Activated CD4-positive, alpha-beta T cell treated with anti-CD3 and anti-CD28 coated beads for 48 hours (primary cell): ENCODE measurements at regions not wholly inside any gene's neighbourhood (a gene's known extent, or its start where the extent isn't known, plus 50 kb on each side); places are given as distances from the start of the nearest gene placed in this dataset.

ENCODE experiments used
- DNase-seq: peaks from one replicate; pipeline ENCODE4 v3.0.0-alpha.2; 2020

GRCh38 chr14:105836160-105836559 is 309.8 kb downstream of the TMEM121 start:
- no peak for DNase-seq

DNA sequence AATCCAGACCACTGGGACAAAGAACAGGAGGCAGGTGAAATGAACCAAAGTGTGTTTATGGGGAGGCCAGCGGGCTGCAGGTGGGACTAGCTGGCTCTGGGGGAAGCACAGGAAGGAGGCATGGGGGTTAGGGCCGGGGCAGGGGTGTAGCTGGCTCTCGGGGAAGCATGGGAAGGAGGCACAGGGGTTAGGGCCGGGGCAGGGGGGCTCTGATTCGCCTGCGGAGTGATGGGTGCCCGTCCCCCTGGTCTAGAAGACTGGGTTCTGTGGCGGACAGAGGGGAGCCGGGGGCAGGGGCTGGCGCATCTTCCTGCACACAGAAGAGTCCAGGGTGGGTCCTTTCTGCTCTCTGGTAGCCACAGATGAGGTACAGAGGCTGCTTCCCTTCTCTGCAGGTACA is 310.3 kb downstream of the TMEM121 start:
- no peak for DNase-seq

DNA sequence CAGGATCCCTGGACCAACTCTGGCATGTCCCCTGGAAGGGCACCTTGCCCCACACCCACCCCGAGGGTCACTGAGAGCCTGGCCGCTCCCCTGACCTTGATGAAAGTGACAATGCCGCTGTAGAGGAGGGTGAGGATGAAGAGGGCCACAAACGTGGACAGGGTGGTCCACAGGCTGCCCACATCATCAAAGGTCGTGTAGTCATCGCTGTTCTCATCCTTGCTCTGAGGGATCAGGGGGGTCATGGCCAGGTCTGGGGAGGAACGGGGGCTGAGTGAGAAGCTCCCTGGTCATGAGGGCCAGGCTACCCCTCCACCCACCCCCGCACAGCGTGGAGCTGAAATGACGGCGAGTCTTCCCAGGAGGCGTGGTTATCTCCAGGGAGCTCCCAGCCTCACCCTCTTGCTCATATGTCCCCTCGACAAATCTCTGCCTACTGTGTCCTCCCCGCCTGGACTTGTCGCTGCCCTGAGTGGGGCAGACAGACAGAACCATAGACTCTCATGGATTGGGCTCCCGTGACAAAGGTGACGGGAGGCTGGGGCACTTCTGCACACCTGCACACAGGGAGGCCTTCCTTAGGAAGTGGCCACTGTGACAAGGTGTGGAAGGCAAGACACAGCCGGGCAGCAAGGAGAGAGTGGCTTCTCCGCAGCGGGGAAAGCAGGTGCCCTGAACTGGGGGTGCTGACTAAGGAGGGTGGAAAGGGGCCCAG is 311.1 kb downstream of the TMEM121 start:
- no peak for DNase-seq

DNA sequence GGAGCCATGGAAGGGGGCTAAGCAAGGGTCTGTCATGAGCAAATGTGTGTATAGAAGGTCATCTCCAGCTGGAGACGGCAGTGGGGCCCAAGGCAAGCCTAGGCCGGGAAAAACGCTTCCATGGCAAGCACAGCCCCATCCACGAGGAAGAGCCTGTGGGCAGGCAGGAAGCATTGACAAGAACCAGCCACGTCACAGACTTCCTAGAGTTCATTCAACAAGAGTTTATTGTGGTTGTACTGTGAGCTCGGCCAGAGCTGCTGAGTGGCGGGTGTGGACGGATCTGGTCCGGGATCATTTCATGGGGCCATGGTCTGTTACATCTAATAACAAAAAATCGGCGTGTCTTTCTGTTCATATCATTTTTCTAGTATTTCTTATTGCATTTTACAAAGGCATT is 311.7 kb downstream of the TMEM121 start:
- DNase-seq, result no peak

DNA sequence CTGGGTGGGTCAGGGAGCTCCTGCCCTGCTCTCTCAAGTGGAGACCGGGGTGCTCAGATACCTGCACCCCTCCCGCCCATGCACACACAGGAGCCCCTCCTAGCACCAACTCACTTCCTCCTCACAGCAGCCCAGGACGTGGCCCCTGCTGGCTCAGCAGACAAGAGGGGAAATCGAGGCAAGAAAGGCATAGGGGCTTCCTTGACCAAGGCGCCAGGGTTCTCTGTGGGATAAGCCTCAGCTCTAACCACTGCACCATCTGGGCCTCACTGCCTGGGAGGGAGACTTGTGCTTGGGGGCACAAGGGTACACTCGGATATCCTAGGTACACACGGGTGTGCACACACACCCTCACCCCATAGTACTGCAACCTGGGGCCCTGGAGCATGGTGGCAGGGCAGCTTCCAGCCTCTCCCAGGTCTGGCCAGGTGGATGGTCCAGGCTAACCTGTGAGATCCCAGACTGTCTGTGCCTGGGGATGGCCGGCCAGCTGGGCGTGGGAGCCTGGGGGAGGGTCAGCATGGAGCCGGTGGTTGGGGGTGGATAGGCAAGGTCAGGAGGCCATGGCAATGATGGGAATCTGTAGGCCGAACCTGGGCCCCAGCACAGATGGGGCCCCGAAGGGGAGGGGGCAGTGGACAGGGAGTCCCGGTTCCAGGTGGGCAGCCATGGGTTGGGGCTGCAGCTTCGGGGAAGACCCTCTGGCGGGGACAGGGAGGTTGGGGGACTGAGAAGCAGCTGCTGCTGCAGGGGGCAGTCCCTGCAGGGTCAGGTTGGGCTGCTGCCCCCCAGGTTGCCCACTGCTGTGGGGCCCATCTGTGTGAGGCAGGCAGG is 312.4 kb downstream of the TMEM121 start:
- no peak for DNase-seq

- DNase-seq, result no peak
Observed at GRCh38 chr14:105839425-105840265, 313.3 kb downstream of the TMEM121 start.

GRCh38 chr14:105840266-105841021 is 314.1 kb downstream of the TMEM121 start:
- DNase-seq, result no peak

DNA sequence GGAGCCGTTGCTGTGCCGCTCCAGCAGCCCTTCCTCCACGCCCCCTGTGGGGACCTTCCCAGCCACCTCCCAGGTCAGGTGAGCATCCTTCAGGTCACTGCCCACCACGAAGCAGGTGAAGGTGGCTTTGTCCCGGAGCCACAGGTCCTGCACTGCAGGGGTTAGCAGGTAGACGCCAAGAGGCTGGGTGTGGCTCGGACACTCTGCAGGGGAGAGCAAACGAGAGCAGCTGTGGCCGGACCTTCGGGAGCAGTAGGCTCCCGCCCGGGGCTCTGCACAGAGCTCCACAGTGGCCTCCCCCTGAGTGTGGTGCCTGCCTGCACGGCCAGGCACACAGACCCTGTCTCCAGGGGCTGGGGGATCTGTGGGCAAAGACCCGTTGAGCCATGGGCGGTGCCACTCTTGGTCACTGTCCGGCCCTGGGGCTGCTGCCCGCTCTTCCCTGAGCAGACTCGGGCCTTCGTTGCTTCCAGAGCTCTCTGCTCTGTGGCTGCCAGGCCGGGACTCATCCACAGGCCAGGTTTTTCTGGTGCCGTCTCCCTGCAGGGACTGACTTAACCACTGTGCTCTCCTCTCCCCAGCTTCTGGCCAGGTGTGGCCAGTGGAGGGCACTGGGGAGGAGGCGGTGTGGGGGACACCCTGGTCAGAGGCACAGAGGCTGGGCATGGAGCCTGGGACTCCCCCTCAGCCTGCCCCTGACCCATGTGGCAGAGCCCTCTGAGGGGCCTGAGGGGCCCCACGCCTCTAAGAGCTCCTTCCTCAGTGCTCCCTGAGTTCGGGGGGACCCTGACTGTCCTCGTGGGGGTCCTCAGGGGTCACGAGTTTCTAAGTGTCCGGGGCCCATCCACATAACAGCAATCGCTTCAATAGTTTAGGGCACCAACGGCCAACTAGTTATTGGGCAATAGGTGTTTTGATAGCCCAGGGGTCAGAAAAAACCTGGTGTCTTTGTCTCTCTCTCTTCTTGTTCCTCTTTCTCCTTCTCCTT is 314.9 kb downstream of the TMEM121 start:
- DNase-seq, result peak; percentile 1

DNA sequence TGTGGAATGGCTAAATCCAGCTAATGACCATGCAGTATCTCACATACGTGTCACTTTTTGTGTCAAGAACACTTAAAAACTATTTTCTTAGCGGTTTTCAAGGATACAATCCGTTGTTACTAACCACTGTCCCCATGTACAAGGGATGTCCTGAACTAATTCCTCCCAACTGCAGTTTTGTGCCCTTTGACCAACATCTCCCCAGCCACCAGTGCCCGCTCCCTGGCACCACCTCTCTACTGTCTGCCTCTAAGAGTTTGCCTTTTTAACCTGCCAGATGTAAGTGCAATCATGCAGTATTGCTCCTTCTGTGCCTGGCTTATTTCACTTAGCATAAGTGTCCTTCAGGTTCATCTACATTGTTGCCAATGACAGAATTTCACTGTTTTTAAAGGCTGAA is 315.7 kb downstream of the TMEM121 start:
- no peak for DNase-seq

- no peak for DNase-seq
Observed at GRCh38 chr14:105843444-105844046, 317.2 kb downstream of the TMEM121 start.

DNA sequence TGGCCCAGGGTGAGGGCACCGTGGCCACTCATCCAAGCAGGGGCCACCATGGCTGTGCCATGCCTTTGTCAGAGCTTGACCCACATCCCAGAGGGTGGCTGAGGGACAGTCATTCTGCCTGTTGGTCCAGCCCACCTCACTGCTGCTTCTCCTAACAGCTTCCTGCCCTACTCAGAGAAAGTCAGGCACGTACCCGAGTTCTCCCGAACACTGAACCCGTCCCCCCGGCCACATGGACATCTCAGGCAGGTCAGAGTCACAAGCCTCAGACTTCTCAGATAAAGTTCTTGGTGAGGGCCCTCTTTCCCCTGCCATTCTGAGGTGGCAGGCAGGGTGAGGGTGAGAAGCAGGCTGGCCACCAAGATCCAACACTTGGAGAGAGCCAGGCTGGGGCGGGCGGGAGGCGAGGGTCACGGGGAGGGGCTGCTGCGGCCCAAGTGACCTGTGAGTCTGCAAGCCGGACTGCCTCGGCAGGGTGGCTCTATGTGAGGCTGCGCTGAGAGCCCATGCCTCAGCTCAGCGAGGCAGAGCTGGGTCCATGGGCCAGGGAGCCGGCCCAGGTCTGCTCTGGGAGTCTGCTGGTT is 317.8 kb downstream of the TMEM121 start:
- DNase-seq, result no peak

- no peak for DNase-seq
Observed at GRCh38 chr14:105844810-105845724, 318.7 kb downstream of the TMEM121 start.

DNA sequence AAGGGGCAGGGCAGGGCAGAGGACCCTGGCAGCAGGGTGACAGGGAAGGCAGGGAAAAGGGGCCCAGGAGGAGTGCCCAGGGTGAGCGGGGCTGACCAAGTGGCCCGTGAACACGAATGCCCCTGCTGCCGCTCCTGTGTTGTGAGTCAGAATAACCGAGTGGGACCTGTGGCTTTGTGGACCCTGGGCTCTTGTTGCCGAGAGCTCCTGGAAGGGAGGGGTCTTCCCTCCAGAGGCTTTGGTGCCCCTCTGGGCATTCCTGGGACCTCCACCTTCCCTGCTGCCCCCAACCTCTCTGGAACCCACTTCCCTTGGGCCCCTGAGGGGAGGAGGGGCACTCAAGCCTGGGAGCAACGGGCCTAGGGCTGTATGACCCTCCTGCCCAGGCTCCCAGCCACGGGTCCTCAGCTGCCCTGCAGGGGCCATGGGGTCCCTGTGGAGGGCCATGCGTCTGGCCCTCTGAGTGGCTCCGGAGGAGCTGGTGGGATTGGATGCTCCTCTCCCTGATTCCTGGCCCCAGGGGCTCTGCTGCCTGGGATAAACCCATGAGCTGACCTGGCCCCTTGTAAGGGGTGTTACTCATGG is 319.4 kb downstream of the TMEM121 start:
- DNase-seq, result no peak

GRCh38 chr14:105846312-105846711 is 319.9 kb downstream of the TMEM121 start:
- no peak for DNase-seq

DNA sequence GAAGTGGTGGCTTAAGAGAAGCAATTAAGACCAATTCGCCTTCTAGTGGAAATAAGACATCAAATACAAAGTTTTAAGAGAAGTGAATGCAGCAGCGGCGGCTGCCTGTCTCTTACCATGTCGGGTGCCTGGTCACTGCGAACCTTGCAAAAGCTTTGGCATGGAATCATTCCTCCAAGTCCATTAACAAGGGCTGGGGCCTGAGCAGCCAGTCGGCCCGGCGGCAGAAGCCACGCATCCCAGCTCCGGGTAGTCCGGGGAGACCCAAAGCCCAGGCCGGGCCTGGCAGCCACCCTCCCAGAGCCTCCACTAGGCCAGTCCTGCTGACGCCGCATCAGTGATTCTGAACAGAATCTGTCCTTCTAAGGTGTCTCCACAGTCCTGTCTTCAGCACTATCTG is 321.0 kb downstream of the TMEM121 start:
- no peak for DNase-seq

DNA sequence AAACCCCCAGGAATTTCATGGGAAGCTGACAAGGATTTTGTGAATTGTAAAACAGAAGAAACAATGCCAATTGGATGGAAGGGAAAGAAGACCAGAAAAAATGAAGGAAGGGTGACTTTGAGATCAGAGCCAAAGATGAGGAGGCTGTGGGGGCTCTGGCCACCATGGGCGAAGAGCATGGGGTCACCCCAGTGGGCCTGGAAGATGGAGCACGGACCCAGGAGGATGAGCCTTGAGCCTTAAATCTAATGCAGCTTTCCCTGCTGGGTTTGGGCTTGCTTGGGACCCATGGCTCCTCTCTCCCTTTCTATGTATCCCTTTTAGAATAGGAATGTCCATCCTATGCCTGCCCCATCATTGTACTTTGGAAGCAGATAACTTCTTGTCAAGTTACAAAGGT is 322.2 kb downstream of the TMEM121 start:
- no peak for DNase-seq

DNA sequence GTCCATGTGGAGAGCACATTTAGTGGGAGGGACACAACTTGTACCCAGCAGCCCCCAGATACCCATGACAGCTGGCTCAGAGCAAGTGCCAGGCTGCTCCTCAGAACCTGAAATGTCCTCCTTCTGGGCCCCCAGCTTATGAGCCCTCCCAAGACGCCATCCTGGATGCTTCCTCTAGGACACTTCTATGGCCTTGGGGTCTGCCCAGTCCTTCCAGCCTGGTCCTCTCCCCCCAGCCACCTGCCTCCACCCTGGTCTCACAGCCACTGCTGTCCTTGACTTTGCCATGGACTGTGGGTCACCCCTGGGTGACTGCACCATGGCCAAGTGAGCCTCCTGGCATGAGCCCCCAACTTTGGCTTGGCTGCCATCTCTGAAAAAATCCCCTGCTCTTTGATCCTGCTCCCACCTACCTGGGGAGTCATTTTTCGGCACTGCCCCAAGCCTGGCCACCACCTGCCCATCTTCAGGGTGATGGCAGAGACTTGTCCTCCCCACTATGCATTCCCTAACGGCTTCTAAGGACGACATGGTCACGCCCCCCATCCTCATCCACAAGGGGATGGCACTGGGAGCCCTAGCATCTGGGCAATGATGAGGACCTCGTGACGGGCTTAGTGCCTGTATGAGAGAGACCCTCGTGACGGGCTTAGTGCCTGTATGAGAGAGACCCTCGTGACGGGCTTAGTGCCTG is 323.7 kb downstream of the TMEM121 start:
- DNase-seq, result no peak

DNA sequence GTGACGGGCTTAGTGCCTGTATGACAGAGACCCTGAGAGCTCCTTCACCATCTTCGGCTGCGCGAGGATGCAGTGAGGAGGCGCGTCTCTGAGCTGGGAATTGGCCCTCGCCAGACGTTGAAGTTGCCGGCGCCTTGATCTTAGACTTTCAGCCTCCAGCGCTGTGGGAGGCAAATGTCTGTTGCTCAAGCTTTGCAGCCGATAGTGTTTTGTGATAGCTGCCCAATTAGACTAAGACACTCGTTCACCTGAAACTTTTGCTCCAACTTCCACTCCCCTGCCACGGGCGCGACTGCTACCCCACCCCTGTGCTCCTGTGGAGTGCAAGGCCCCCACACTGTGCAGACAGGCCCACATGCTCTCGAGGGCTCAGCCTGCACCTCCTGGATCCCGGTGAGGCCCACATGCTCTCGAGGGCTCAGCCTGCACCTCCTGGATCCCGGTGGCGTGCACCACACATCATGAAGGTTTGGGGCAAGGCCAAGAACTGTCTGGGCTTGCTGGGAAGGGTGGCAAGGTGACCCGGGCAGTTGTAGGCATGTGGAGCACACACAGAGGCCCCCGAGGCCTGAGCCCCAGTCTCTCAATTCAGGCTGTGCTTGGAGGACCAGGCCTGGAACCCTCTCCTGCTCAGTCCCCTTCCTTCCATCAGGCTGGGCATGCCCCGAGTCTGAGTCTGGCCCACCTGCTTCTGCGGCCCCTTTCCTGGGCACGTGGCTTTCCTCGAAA is 324.6 kb downstream of the TMEM121 start:
- DNase-seq, result no peak
